ENCODE measurements at regions not wholly inside any gene's neighbourhood (a gene's known extent, or its start where the extent isn't known, plus 50 kb on each side); places are given as distances from the start of the nearest gene placed in this dataset.

GRCh38 chr12:114770323-114770722 is 86.3 kb upstream of the TBX3 start:
- no peak for DNase-seq

- no peak for DNase-seq
Observed at GRCh38 chr12:114769634-114770033, 85.7 kb upstream of the TBX3 start.

DNA sequence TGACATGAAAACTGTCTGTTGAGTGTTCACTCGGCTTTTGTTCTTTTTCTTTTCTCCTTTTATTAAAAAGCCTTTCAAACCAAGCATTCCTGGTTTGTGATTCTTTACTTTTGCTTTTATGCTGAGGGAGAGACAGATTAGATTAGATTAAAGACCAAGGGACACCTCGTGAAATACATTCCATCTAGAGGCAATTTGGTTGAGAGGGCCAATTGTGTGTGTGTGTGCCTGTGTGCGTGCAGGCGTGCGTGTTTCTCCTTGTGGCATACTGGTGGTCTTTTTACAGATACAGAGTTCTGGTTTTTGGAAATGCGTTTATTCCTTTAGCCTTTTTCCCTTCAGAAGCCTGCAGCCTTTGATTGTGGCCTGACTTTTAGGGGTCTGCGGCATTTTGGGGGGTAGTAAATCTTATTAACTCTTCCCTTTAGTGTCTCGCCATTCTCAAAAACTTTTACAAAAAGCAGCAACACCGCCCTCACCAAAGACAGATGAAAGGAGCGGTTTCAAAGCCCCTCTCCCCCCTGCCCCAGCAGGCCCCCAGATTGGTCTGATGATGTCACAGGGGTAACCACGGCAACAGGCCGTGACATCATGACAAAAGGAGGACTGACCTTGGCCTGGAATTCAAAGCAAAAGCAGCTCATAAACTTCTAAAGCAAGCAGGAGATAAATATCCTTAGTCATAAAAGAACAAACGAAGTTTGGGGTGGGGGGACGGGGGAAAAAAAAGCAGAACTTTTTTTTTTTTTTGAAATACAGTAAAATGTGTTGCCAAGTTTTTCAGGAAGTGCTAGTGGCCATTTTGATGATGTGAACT is 84.1 kb upstream of the TBX3 start:
- DNase-seq, result no peak

DNA sequence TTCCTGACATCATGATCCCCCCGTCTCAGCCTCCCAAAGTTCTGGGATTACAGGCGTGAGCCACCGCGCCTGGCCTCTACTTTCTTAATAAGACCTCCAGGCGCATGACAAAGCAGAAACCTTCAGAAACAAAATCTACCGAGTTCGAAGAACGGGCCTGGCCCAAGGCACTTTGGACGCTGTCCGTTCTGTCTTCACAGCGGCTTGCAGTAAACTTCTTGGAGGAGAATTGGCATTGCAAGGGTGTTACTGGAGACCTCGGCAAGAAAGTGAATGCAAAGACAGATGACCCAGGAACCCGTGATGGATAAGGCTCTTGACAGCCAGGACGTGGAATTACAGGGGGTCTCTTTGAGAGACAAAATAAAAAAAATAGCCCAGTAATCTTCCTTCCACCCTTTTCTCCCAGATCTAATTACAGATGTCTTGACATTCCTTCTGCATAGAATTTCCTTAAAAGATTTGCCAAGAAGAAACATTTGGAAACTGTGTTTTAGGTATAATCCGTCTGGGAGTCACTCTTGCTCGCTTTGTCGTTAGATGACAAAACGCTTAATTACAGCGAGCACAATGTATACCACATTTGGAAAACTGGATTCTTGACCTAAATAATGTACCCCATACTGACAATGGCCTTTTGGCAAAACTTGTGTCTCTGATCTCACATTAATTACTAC is 83.2 kb upstream of the TBX3 start:
- DNase-seq, result no peak

- DNase-seq, result no peak
Observed at GRCh38 chr12:114765960-114766691, 82.2 kb upstream of the TBX3 start.

- DNase-seq, result no peak
Observed at GRCh38 chr12:114764510-114764909, 80.5 kb upstream of the TBX3 start.

DNA sequence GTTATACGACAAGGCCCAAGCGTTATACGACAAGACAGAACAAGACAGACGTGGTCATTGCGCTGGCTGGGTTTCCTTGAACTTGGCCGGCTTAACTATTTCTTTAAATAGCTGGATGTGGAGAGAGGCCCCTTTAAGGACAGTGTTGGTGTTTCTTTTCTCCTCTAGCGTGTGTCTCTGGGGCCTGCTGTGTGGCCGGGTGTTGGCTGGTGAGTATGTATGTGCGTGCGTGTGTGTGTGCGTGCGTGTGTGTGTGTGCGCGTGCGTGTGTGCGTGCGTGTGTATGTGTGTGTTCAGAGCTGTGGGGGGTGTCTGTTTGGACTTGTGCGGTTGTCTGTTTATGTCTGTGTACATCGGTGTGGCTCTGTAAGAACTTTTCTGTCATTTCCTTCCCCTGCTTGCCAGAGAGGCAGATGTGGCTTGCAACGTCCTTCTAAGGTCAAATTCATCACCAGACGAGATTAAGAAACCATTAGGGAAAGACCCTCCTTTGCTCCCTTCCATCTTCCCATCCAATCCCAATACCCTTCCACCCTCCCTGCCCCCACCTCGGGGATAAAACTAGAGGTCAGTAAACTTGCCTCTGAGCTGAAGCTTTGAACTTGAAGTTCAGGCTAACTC is 78.6 kb upstream of the TBX3 start:
- no peak for DNase-seq

DNA sequence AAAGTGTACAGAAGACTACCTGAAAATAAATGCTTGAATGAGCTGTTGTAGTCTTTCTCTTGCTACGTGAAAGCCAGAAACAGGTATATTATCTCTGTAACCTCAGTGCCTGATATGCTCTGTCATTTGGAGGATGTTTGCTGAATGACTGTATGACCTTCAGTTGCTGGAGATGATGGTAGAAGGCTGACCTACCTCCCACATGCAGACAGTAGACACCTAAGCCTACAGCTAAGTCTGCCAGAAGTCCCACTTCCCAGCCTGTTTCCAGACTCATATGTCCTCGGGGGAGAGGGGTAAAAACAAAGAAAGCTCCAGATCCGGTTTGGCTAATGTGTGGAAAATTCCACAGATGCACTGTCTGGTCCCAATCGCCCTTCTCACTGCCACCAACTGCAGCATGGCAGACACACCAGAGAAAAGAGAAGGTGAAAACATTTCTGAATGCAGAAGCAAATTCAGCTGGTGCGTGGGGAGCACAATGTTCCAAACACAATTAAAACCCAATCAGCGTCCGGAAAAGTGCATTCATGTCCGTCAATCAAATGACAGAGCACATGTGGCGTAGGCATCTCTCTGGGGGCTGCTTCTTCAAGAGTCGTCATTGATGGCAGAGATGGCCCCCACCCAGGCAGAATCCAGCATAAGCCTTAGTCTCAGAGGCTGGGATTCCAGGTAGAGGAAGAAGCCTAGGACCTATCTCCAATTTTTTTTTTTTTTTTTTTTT is 76.3 kb upstream of the TBX3 start:
- DNase-seq, result no peak

GRCh38 chr12:114759635-114760034 is 75.7 kb upstream of the TBX3 start:
- no peak for DNase-seq

- no peak for DNase-seq
Observed at GRCh38 chr12:114757684-114758325, 73.8 kb upstream of the TBX3 start.

- DNase-seq, result no peak
Observed at GRCh38 chr12:114752217-114752616, 68.2 kb upstream of the TBX3 start.

GRCh38 chr12:114751712-114752111 is 67.7 kb upstream of the TBX3 start:
- no peak for DNase-seq

- DNase-seq, result no peak
Observed at GRCh38 chr12:114750917-114751316, 66.9 kb upstream of the TBX3 start.

GRCh38 chr12:114749065-114749464 is 65.1 kb upstream of the TBX3 start:
- no peak for DNase-seq

- no peak for DNase-seq
Observed at GRCh38 chr12:114747012-114747858, 63.3 kb upstream of the TBX3 start.

- no peak for DNase-seq
Observed at GRCh38 chr12:114746297-114747011, 62.5 kb upstream of the TBX3 start.

GRCh38 chr12:114744691-114745090 is 60.7 kb upstream of the TBX3 start:
- DNase-seq, result no peak

GRCh38 chr12:114744285-114744684 is 60.3 kb upstream of the TBX3 start:
- DNase-seq, result no peak

- DNase-seq, result no peak
Observed at GRCh38 chr12:114743799-114744198, 59.8 kb upstream of the TBX3 start.

GRCh38 chr12:114743289-114743688 is 59.3 kb upstream of the TBX3 start:
- DNase-seq, result no peak

- no peak for DNase-seq
Observed at GRCh38 chr12:114742363-114742762, 58.4 kb upstream of the TBX3 start.

Data from NCI-H1092 treated with DMSO at 0.1 percent for 48 hours (cell line).